CD4-positive, alpha-beta T cell (primary cell): ENCODE measurements at regions not wholly inside any gene's neighbourhood (a gene's known extent, or its start where the extent isn't known, plus 50 kb on each side); places are given as distances from the start of the nearest gene placed in this dataset.

Experiments
- ATAC-seq: fragments of 200-7000 bp; cut with Tn5 transposase; one replicate; pipeline ENCODE4 v1.10.0; 2022; ENCODE audit warnings: mild to moderate bottlenecking; ENCODE audit not compliant: poor library complexity
- CTCF ChIA-PET: fragments of 350-600 bp; sonication (Branson Sonifier 250); formaldehyde crosslinking; loops from one replicate; lab custom pipeline; 2021; ENCODE audit warnings: antibody characterized with exemption, inconsistent platforms; lab: Charles Lee
- POLR2A ChIA-PET: fragments of 350-600 bp; sonication (Branson Sonifier 250); formaldehyde crosslinking; loops from one replicate; lab custom pipeline; 2021; ENCODE audit warnings: antibody characterized with exemption, inconsistent platforms; lab: Charles Lee
- DNase-seq, 14 experiments: peaks; one replicate each; pipeline ENCODE4 v3.0.0-alpha.2; 2013 to 2020; ENCODE audit warnings: mixed read lengths in 2 of 14
- H3K27ac ChIP-seq, 2 donors: one replicate each; pipeline versions ENCODE4 v1.5.1 to v1.7.0; 2013; ENCODE audit warnings: low read length in 2 of 2, low read depth in 1 of 2, mild to moderate bottlenecking in 1 of 2
- H3K27me3 ChIP-seq, 2 experiments: 1 replicate in 1 of 2; 2 replicates in 1 of 2; pipeline versions ENCODE4 v1.6.1 to v1.7.0; 2013; ENCODE audit warnings: low read length in 2 of 2, control low read depth in 1 of 2, mild to moderate bottlenecking in 1 of 2, moderate library complexity in 1 of 2; ENCODE audit not compliant: insufficient read depth in 2 of 2, control insufficient read depth in 1 of 2
- H3K36me3 ChIP-seq: one replicate; pipeline ENCODE4 v1.6.1; 2013; ENCODE audit warnings: low read length, control low read depth; ENCODE audit not compliant: insufficient read depth
- H3K4me1 ChIP-seq: one replicate; pipeline ENCODE4 v1.6.1; 2013; ENCODE audit warnings: low read length, control low read depth; ENCODE audit not compliant: insufficient read depth
- H3K4me3 ChIP-seq: one replicate; pipeline ENCODE4 v1.5.1; 2013; ENCODE audit warnings: mild to moderate bottlenecking, low read length, moderate library complexity
- H3K9me3 ChIP-seq, 2 experiments: 1 replicate in 1 of 2; 2 replicates in 1 of 2; pipeline versions ENCODE4 v1.6.1 to v1.7.0; 2013; ENCODE audit warnings: low read length in 2 of 2, mild to moderate bottlenecking in 2 of 2, control low read depth in 1 of 2, moderate library complexity in 1 of 2; ENCODE audit not compliant: control insufficient read depth in 1 of 2, insufficient read depth in 1 of 2
- H3K27ac Mint-ChIP-seq: one replicate; pipeline ENCODE4 v1.8.0; 2020; ENCODE audit warnings: mixed read lengths
- H3K27me3 Mint-ChIP-seq: one replicate; pipeline ENCODE4 v1.8.0; 2021; ENCODE audit warnings: mixed read lengths
- H3K36me3 Mint-ChIP-seq: one replicate; pipeline ENCODE4 v1.8.0; 2021; ENCODE audit warnings: low read depth, mixed read lengths
- H3K4me1 Mint-ChIP-seq: one replicate; pipeline ENCODE4 v1.8.0; 2021; ENCODE audit warnings: low read depth, mixed read lengths
- H3K4me3 Mint-ChIP-seq: one replicate; pipeline ENCODE4 v1.8.0; 2020; ENCODE audit warnings: mild to moderate bottlenecking, mixed read lengths
- H3K9me3 Mint-ChIP-seq: one replicate; pipeline ENCODE4 v1.8.0; 2020; ENCODE audit warnings: mixed read lengths
- intact Hi-C, 2 experiments: fragments of 100-400 bp; cut with DNase I in 1 of 2; cut with micrococcal nuclease in 1 of 2; formaldehyde crosslinking; loops; one replicate each; pipeline versions ENCODE4 v1.15.1 to v1.9.0; 2023 to 2025; cut with DNase I, micrococcal nuclease
- TF ChIP-seq, protein P1 (sequence below): fragments of 200-600 bp; IDR thresholded peaks from one replicate; pipeline ENCODE4 v1.8.0; 2022; ENCODE audit warnings: antibody characterized with exemption, mild to moderate bottlenecking

DNA sequence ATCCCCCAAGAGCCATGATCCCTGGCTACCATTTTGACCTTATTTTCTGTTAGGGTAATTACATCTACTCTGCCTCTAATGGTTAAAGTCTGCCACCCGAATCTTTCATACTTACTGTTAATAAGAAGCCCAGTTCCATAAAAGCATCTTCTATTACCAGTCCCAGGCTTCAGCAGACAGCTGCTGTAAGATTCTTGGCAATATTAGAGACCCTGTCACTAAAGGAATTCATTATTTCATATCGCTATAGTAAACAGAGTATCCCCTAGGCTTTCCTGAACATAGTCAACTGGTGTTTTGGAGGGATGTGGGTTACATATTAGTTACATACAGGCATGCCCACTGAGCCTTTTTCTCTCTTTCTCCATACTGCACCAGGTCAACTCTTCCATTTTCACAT is 608.7 kb upstream of the SEMA6A start:
- POLR2A ChIA-PET, result no interaction called here
- no peak for DNase-seq

DNA sequence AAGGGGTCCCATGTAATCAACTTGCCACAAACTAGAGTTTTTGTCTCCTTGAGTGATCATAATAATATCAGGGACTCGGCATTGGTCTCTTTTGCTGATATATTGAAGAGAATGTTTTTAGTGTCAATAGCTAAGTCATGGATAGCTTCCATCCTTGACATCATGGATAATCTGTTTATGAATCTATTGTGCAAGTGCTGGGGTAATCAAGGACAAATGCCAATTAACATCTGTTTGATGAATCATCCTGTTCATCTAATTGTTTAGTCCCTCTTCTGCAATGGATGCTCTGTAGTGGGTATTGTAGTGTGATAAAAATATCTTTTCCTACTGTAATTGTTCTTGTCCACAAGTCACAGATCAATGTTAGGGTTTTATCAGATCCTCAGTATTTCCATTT is 607.5 kb upstream of the SEMA6A start:
- ChIA-PET CTCF (no interaction called here), POLR2A (no interaction called here)
- no peak overlapping the region for H3K4me3 Mint-ChIP-seq
- H3K27ac ChIP-seq, result no peak overlapping the region
- H3K36me3 Mint-ChIP-seq, result no peaks in the 10 kb centered on the region
- TF ChIP-seq, protein P1, sequence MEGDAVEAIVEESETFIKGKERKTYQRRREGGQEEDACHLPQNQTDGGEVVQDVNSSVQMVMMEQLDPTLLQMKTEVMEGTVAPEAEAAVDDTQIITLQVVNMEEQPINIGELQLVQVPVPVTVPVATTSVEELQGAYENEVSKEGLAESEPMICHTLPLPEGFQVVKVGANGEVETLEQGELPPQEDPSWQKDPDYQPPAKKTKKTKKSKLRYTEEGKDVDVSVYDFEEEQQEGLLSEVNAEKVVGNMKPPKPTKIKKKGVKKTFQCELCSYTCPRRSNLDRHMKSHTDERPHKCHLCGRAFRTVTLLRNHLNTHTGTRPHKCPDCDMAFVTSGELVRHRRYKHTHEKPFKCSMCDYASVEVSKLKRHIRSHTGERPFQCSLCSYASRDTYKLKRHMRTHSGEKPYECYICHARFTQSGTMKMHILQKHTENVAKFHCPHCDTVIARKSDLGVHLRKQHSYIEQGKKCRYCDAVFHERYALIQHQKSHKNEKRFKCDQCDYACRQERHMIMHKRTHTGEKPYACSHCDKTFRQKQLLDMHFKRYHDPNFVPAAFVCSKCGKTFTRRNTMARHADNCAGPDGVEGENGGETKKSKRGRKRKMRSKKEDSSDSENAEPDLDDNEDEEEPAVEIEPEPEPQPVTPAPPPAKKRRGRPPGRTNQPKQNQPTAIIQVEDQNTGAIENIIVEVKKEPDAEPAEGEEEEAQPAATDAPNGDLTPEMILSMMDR, result no peak
- no peaks in the 10 kb centered on the region for H3K4me1 ChIP-seq
- no peak for DNase-seq
- H3K4me1 Mint-ChIP-seq, result no peaks in the 10 kb centered on the region
- H3K4me3 ChIP-seq, result no peak overlapping the region
- no peak overlapping the region for H3K27ac Mint-ChIP-seq
- no peaks in the 10 kb centered on the region for H3K27me3 ChIP-seq
- H3K9me3 Mint-ChIP-seq, result peaks cover 7% of the 10 kb centered on the region
- H3K27me3 Mint-ChIP-seq, result no peaks in the 10 kb centered on the region
- ATAC-seq, result no peak
- H3K9me3 ChIP-seq, result no peaks in the 10 kb centered on the region
- no peaks in the 10 kb centered on the region for H3K36me3 ChIP-seq
- intact Hi-C loops, result no loop called here

More for the DNA sequence above, 608.7 kb upstream of the SEMA6A start:
- no peak overlapping the region for H3K4me3 Mint-ChIP-seq
- no peaks in the 10 kb centered on the region for H3K36me3 ChIP-seq
- H3K27me3 Mint-ChIP-seq, result no peaks in the 10 kb centered on the region
- H3K9me3 ChIP-seq, result no peaks in the 10 kb centered on the region
- no peak overlapping the region for H3K27ac Mint-ChIP-seq
- peaks cover 8% of the 10 kb centered on the region for H3K9me3 Mint-ChIP-seq
- CTCF ChIA-PET, result no interaction called here
- H3K4me1 Mint-ChIP-seq, result no peaks in the 10 kb centered on the region
- no peaks in the 10 kb centered on the region for H3K27me3 ChIP-seq
- no peak overlapping the region for H3K4me3 ChIP-seq
- no peak overlapping the region for H3K27ac ChIP-seq
- no peaks in the 10 kb centered on the region for H3K4me1 ChIP-seq
- TF ChIP-seq, protein P1, result no peak
- intact Hi-C loops, result no loop called here
- ATAC-seq, result no peak
- no peaks in the 10 kb centered on the region for H3K36me3 Mint-ChIP-seq

GRCh38 chr5:117177302-117177701 is 602.7 kb upstream of the SEMA6A start:
- no peak for ATAC-seq
- Mint-ChIP-seq H3K36me3 (no peaks in the 10 kb centered on the region), H3K9me3 (peaks cover 3% of the 10 kb centered on the region), H3K4me1 (no peaks in the 10 kb centered on the region), H3K27ac (no peak overlapping the region), H3K27me3 (no peaks in the 10 kb centered on the region), H3K4me3 (no peak overlapping the region)
- TF ChIP-seq, protein P1, result no peak
- ChIA-PET POLR2A (no interaction called here), CTCF (no interaction called here)
- intact Hi-C loops, result no loop called here
- peaks cover 0 to 3% of the 10 kb centered on the region in 2 experiments for H3K9me3 ChIP-seq
- H3K36me3 ChIP-seq, result no peaks in the 10 kb centered on the region
- H3K4me1 ChIP-seq, result no peaks in the 10 kb centered on the region
- H3K27me3 ChIP-seq, result no peaks in the 10 kb centered on the region
- DNase-seq, result no peak
- H3K4me3 ChIP-seq, result no peak overlapping the region
- no peak overlapping the region for H3K27ac ChIP-seq
